Endometrial microvascular endothelial cells (primary cell): ENCODE measurements at regions not wholly inside any gene's neighbourhood (a gene's known extent, or its start where the extent isn't known, plus 50 kb on each side); places are given as distances from the start of the nearest gene placed in this dataset.

Source experiments
- in situ Hi-C: cut with HindIII; loops from 2 replicates; pipeline ENCODE4 v1.10.0; 2017; ENCODE audit warnings: low sequenced_read_pairs, low pct_unique_long_range_greater_than_20kb; ENCODE audit errors: inconsistent ontology term

GRCh38 chr3:107110596-107111305, 266.5 kb upstream of the CCDC54 start:
- in situ Hi-C loops = no loop called here

- in situ Hi-C loops = no loop called here
These were observed 265.4 kb upstream of the CCDC54 start for GRCh38 chr3:107111872-107112271.

- in situ Hi-C loops = no loop called here
These were observed 264.9 kb upstream of the CCDC54 start for GRCh38 chr3:107112356-107112755.

- in situ Hi-C loops = no loop called here
These were observed 261.0 kb upstream of the CCDC54 start for GRCh38 chr3:107116251-107116650.

GRCh38 chr3:107117156-107117555, 260.1 kb upstream of the CCDC54 start:
- in situ Hi-C loops = no loop called here

- in situ Hi-C loops = no loop called here
These were observed 259.2 kb upstream of the CCDC54 start for GRCh38 chr3:107117922-107118536.

GRCh38 chr3:107124885-107125284, 252.4 kb upstream of the CCDC54 start:
- in situ Hi-C loops = no loop called here

- in situ Hi-C loops = no loop called here
These were observed 248.3 kb upstream of the CCDC54 start for GRCh38 chr3:107128946-107129345.

- in situ Hi-C loops = no loop called here
These were observed 247.0 kb upstream of the CCDC54 start for GRCh38 chr3:107130089-107130700.

GRCh38 chr3:107132674-107133073, 244.6 kb upstream of the CCDC54 start:
- in situ Hi-C loops = no loop called here

GRCh38 chr3:107133891-107134290, 243.3 kb upstream of the CCDC54 start:
- in situ Hi-C loops = no loop called here

GRCh38 chr3:107142171-107142570, 235.1 kb upstream of the CCDC54 start:
- in situ Hi-C loops = no loop called here

GRCh38 chr3:107142786-107143575, 234.3 kb upstream of the CCDC54 start:
- in situ Hi-C loops = no loop called here

- in situ Hi-C loops = no loop called here
These were observed 226.6 kb upstream of the CCDC54 start for GRCh38 chr3:107150675-107151074.

- in situ Hi-C loops = no loop called here
These were observed 223.3 kb upstream of the CCDC54 start for GRCh38 chr3:107153981-107154380.

GRCh38 chr3:107172411-107172810, 204.8 kb upstream of the CCDC54 start:
- in situ Hi-C loops = no loop called here

- in situ Hi-C loops = no loop called here
These were observed 192.9 kb upstream of the CCDC54 start for GRCh38 chr3:107184375-107184774.

GRCh38 chr3:107188262-107188661, 189.0 kb upstream of the CCDC54 start:
- in situ Hi-C loops = no loop called here

GRCh38 chr3:107189158-107189791, 188.0 kb upstream of the CCDC54 start:
- in situ Hi-C loops = no loop called here
